ENCODE measurements at regions not wholly inside any gene's neighbourhood (a gene's known extent, or its start where the extent isn't known, plus 50 kb on each side); places are given as distances from the start of the nearest gene placed in this dataset.

- TF ChIP-seq CTCF (IDR thresholded peaks at IDR 0.05): no peak
- TF ChIP-seq EP300 (IDR thresholded peaks at IDR 0.05): no peak
- TF ChIP-seq POLR2A (IDR thresholded peaks at IDR 0.05): no peak
- TF ChIP-seq POLR2AphosphoS5 (IDR thresholded peaks at IDR 0.05): no peak
These were observed 62.1 kb upstream of the DYNAP start for GRCh38 chr18:54528942-54529376.
